Psoas muscle (tissue), 7 donors: ENCODE measurements at regions not wholly inside any gene's neighbourhood (a gene's known extent, or its start where the extent isn't known, plus 50 kb on each side); places are given as distances from the start of the nearest gene placed in this dataset.

Experiments
- ATAC-seq, 4 donors: fragments of 200-7000 bp; cut with Tn5 transposase; one replicate each; pipeline ENCODE4 v1.9.1; 2020; ENCODE audit warnings: moderate library complexity in 3 of 4, mild to moderate bottlenecking in 2 of 4
- DNase-seq, 2 donors: peaks; one replicate each; pipeline ENCODE4 v3.0.0-alpha.2; 2020
- H3K27ac ChIP-seq: fragments of 200-600 bp; one replicate; pipeline ENCODE4 v1.8.0; 2022
- H3K27me3 ChIP-seq, 3 donors: fragments of 200-600 bp in 1 of 3; one replicate each; pipeline versions ENCODE4 v1.6.1 to v1.8.0; 2013 to 2022; ENCODE audit warnings: low read length in 2 of 3, mild to moderate bottlenecking in 2 of 3, moderate library complexity in 1 of 3; ENCODE audit not compliant: insufficient read depth in 3 of 3
- H3K36me3 ChIP-seq, 2 donors: fragments of 200-600 bp in 1 of 2; one replicate each; pipeline versions ENCODE4 v1.6.1 to v1.8.0; 2013 to 2022; ENCODE audit warnings: low read depth in 1 of 2, mild to moderate bottlenecking in 1 of 2, moderate library complexity in 1 of 2; ENCODE audit not compliant: insufficient read depth in 1 of 2
- H3K4me1 ChIP-seq: fragments of 200-600 bp; one replicate; pipeline ENCODE4 v1.8.0; 2022
- H3K4me3 ChIP-seq: fragments of 200-600 bp; one replicate; pipeline ENCODE4 v1.8.0; 2022; ENCODE audit warnings: mild to moderate bottlenecking
- H3K9me3 ChIP-seq: fragments of 200-600 bp; one replicate; pipeline ENCODE4 v1.8.0; 2022
- WGBS, 3 donors: extraction: QIAGEN DNeasy Blood & Tissue Kit; methylation state at CpG; one replicate each; pipeline versions ENCODE4 v1.1.6 to v1.1.7; 2013; 5-methylcytosine and 5-hydroxymethylcytosine counted together
- intact Hi-C, 2 donors: fragments of 100-400 bp; cut with DNase I; formaldehyde crosslinking; loops; one replicate each; pipeline versions ENCODE4 v1.11.0 to v1.14.2; 2022
- TF ChIP-seq, protein P1 (sequence below): fragments of 200-600 bp; IDR thresholded peaks from one replicate; pipeline ENCODE4 v1.8.0; 2022; ENCODE audit warnings: antibody characterized with exemption
- donor health status: healthy with polysubstance abuse.
- donor health status: DM: no; HTN: no; CAD: no; lungs with moderate emphysema.
- donor health status: Bipolar disorder and iron deficiency.
- donor health status: healthy.
- donor health status: DM: yes; HTN: yes; CAD: no.
- donor health status: DM: no; HTN: no; CAD: no.
- donor health status: DM: yes; HTN: yes; CAD: no.

DNA sequence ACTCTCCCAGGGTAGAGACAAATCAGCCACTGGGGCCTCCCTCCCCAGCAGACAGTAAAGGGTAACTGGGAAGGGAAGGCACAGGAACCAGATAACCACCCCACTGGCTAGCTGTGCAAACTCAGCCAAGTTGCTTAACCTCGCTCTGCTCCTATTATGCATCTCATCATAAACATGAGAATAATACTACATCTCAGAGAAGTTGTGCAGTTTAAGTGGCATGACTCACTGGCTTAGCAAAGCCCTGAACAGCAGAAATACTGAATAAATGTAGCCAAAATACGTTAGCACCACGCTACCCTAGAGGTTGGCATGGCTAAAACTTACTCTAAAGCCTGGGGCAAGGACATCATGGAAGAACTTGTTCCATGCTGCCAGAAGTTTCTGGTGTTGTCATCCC, 128.1 kb upstream of the ANK3 start:
- 91 to 92% (median 91%) methylated on average over 3 of the region's 3 CpGs for WGBS, 3 donors
- TF ChIP-seq, protein P1, sequence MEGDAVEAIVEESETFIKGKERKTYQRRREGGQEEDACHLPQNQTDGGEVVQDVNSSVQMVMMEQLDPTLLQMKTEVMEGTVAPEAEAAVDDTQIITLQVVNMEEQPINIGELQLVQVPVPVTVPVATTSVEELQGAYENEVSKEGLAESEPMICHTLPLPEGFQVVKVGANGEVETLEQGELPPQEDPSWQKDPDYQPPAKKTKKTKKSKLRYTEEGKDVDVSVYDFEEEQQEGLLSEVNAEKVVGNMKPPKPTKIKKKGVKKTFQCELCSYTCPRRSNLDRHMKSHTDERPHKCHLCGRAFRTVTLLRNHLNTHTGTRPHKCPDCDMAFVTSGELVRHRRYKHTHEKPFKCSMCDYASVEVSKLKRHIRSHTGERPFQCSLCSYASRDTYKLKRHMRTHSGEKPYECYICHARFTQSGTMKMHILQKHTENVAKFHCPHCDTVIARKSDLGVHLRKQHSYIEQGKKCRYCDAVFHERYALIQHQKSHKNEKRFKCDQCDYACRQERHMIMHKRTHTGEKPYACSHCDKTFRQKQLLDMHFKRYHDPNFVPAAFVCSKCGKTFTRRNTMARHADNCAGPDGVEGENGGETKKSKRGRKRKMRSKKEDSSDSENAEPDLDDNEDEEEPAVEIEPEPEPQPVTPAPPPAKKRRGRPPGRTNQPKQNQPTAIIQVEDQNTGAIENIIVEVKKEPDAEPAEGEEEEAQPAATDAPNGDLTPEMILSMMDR: no peak
- no peak for DNase-seq
- no peak for ATAC-seq
- H3K27me3 ChIP-seq: no peaks in the 10 kb centered on the region
- H3K27ac ChIP-seq: no peak overlapping the region
- H3K4me3 ChIP-seq: no peak overlapping the region
- no peaks in the 10 kb centered on the region for H3K9me3 ChIP-seq
- H3K36me3 ChIP-seq: no peaks in the 10 kb centered on the region
- no peaks in the 10 kb centered on the region for H3K4me1 ChIP-seq
- intact Hi-C loops: no loop called here

DNA sequence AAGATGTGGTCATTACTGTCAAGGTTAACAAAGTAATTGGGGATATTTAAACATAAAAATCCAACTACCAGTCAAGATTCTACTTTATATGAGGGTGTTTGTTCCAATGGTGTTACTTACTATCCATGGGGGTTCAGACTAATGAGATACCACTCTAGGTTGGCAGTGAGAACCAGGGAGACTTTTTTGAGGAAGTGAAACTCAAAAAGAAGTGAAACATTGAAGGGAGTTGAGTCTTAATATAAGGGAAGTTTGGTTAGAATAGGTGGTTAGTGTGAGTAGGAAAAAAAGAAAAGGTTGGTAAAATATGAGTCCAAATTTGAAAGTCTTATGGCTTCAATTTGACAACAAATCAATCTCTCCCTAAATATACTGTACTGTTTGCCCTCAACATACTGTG, 123.6 kb upstream of the ANK3 start:
- ATAC-seq (no peak), DNase-seq (no peak)
- no peaks in the 10 kb centered on the region for H3K9me3 ChIP-seq
- no peaks in the 10 kb centered on the region for H3K36me3 ChIP-seq
- H3K27me3 ChIP-seq: no peaks in the 10 kb centered on the region
- TF ChIP-seq, protein P1: no peak
- no peak overlapping the region for H3K4me3 ChIP-seq
- peaks cover 3% of the 10 kb centered on the region for H3K4me1 ChIP-seq
- no peak overlapping the region for H3K27ac ChIP-seq
- intact Hi-C loops: no loop called here

DNA sequence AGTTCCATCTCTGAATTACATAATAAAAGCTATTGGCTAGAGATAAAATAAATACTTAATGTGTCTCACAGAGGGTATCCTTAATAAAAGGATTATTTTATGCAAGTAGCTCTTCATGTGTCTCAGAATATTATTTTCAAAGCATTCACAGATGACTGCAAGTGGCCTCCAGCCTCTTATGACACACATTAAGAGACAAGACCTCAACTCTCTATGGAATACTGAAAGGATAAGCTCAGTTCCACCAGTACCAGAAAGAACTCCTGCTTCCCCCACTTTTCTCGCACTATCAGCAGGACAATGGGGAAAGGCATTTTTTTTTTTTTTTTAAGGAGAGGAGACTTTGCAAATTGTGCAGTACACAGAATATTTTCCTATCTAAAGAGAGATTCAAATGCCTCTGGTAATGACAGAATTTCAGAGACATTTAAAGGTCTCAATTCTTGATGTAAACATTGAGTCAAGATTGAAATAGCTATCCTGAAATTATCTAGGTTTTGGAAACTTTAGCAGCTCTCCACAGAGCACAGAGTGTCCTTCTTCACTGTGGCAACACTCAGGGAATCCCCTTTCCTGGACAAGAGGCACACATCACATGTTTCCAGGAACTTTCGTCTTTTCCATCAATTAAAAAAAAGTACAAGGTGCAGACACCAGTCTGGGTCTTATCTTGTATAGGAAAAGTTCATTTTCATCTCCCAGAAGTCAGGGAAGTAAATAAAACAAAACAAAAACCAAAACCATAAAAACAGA, 122.0 kb upstream of the ANK3 start:
- intact Hi-C loops: no loop called here
- Histone ChIP-seq H3K27me3 (no peaks in the 10 kb centered on the region), H3K36me3 (no peaks in the 10 kb centered on the region), H3K4me3 (no peak overlapping the region), H3K9me3 (no peaks in the 10 kb centered on the region), H3K27ac (no peak overlapping the region), H3K4me1 (peaks cover 3% of the 10 kb centered on the region)
- ATAC-seq: no peak
- WGBS, 3 donors: 49 to 68% (median 64%) methylated on average over 2 of the region's 2 CpGs
- no peak for DNase-seq
- TF ChIP-seq, protein P1: no peak

DNA sequence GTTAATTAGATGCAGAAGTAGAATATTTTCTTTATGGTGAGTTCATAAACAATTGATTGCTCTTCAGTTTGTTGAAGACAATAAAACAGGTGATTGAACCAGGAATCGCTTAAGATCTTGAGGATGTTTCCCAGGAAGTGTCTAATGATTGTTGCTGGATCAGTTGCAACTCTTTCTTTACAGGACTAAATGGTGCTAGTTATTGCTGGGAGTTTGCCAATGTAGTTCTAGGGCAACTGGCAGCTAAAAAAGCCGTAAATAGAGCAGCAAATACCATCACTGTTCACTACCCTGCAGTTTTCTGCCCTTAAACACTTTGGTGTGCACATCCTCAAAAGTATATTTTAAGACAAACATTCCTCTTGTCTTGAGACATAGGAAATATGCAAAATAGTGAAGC, 119.2 kb upstream of the ANK3 start:
- peaks cover 3% of the 10 kb centered on the region for H3K4me1 ChIP-seq
- no peaks in the 10 kb centered on the region for H3K36me3 ChIP-seq
- ATAC-seq: no peak
- DNase-seq: no peak
- H3K27me3 ChIP-seq: no peaks in the 10 kb centered on the region
- no peak overlapping the region for H3K4me3 ChIP-seq
- intact Hi-C loops: no loop called here
- 36 to 64% (median 37%) methylated on average over 2 of the region's 2 CpGs for WGBS, 3 donors
- no peaks in the 10 kb centered on the region for H3K9me3 ChIP-seq
- no peak overlapping the region for H3K27ac ChIP-seq
- TF ChIP-seq, protein P1: no peak

DNA sequence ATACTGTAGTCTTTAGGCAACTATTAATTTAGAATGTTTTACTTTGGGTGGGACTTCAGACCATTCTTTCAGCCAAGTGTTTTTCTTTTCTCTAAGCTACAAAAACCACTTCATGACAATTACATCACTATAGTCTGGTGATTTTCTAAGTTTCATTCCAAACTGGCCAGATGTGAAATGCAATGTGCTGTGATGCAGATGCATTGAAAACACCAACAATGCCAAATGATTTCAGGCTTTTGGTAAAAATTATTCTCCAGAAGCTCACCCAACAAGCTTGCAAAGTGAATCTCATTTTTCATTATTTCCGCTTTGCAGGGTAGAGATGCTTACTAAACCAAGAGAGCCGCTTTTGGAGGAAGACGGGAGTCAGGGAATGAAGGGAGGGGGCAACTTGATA, 118.4 kb upstream of the ANK3 start:
- WGBS, 3 donors: 60 to 77% (median 62%) methylated on average over 3 of the region's 3 CpGs
- no peaks in the 10 kb centered on the region for H3K27me3 ChIP-seq
- DNase-seq (no peak), ATAC-seq (no peak)
- H3K4me3 ChIP-seq: no peak overlapping the region
- intact Hi-C loops: no loop called here
- peaks cover 3% of the 10 kb centered on the region for H3K4me1 ChIP-seq
- no peaks in the 10 kb centered on the region for H3K36me3 ChIP-seq
- TF ChIP-seq, protein P1: no peak
- H3K9me3 ChIP-seq: no peaks in the 10 kb centered on the region
- no peak overlapping the region for H3K27ac ChIP-seq
